GM12878 (cell line): ENCODE measurements at regions not wholly inside any gene's neighbourhood (a gene's known extent, or its start where the extent isn't known, plus 50 kb on each side); places are given as distances from the start of the nearest gene placed in this dataset.

Source experiments
- CTCF ChIP-seq, 3 experiments: IDR thresholded peaks in 2 of 3; conservative IDR thresholded peaks in 1 of 3; 2 replicates each; pipeline ENCODE4 v1.5.1; 2011; ENCODE audit warnings: low read depth in 3 of 3, low read length in 3 of 3, mild to moderate bottlenecking in 3 of 3, control low read depth in 2 of 3, moderate library complexity in 2 of 3, inconsistent platforms in 1 of 3, mixed read lengths in 1 of 3; ENCODE audit not compliant: control insufficient read depth in 2 of 3, insufficient read depth in 1 of 3; ENCODE audit errors: extremely low read depth in 1 of 3
- ETV6 ChIP-seq, 2 experiments: fragments of 450-650 bp in 1 of 2; IDR thresholded peaks in 1 of 2; conservative IDR thresholded peaks in 1 of 2; 2 replicates each; pipeline ENCODE4 v1.6.1; 2014; ENCODE audit warnings: antibody characterized with exemption in 1 of 2, borderline replicate concordance in 1 of 2, low read depth in 1 of 2, mild to moderate bottlenecking in 1 of 2, moderate library complexity in 1 of 2
- KAT2A ChIP-seq: conservative IDR thresholded peaks from 2 replicates; pipeline ENCODE4 v1.6.1; 2011; ENCODE audit warnings: low read depth, low read length; ENCODE audit not compliant: control insufficient read depth
- REST ChIP-seq: IDR thresholded peaks from 2 replicates; pipeline ENCODE4 v1.6.1; 2012; ENCODE audit warnings: mild to moderate bottlenecking, low read depth, low read length
- TCF12 ChIP-seq: IDR thresholded peaks from 2 replicates; pipeline ENCODE4 v1.6.1; 2011; ENCODE audit warnings: low read depth, mild to moderate bottlenecking, low read length

GRCh38 chr14:85308531-85309300, 221.2 kb upstream of the FLRT2 start:
- TF ChIP-seq TCF12: no peak
- no peak for TF ChIP-seq REST
- TF ChIP-seq CTCF (IDR thresholded peaks at IDR 0.05 in 2 of 3, conservative IDR thresholded peaks at IDR 0.05 in 1 of 3; ENCODE audit: control insufficient read depth in 2 of 3, extremely low read depth in 1 of 3, insufficient read depth in 1 of 3, low read depth in 3 of 3, low read length in 3 of 3): no peak
- TF ChIP-seq KAT2A: no peak
- no peak for TF ChIP-seq ETV6 (conservative IDR thresholded peaks at IDR 0.05 in 1 of 2, IDR thresholded peaks at IDR 0.05 in 1 of 2; ENCODE audit: borderline replicate concordance in 1 of 2, low read depth in 1 of 2)
